ENCODE measurements at regions not wholly inside any gene's neighbourhood (a gene's known extent, or its start where the extent isn't known, plus 50 kb on each side); places are given as distances from the start of the nearest gene placed in this dataset.

DNA sequence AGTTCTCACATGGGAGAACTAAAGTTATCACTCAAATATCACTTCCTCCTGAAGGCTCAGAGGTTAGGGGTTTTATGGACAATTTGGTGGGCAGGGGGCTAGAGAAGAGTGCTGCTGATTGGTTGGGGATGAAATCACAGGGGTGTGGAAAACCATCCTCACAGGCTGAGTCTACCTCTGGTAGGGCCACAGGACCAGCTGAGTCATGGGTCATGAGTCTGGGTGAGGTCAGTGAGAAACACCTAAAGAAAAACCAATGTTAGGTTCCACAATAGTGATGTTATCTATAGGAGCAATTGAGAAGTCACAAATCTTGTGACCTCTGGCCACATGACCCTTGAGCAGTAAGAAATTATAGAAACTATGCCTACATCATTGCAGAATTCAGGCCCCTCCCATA is 203.3 kb upstream of the TARS1 start:
- TF ChIP-seq CTCF (IDR thresholded peaks at IDR 0.05), result no peak
- TF ChIP-seq POLR2A (IDR thresholded peaks at IDR 0.05), result no peak
